Uterus (tissue), 2 donors: ENCODE measurements at regions not wholly inside any gene's neighbourhood (a gene's known extent, or its start where the extent isn't known, plus 50 kb on each side); places are given as distances from the start of the nearest gene placed in this dataset.

Source experiments
- CTCF ChIP-seq, 4 experiments: fragments of 200-600 bp in 2 of 4; fragments of 450-650 bp in 2 of 4; sonication (generic) in 2 of 4; IDR thresholded peaks; one replicate each; pipeline ENCODE4 v1.5.1; 2016 to 2019; ENCODE audit warnings: antibody characterized with exemption in 4 of 4, mild to moderate bottlenecking in 2 of 4, moderate library complexity in 1 of 4
- POLR2A ChIP-seq, 2 donors: fragments of 450-650 bp; IDR thresholded peaks; one replicate each; pipeline ENCODE4 v1.6.1; 2016; ENCODE audit warnings: antibody characterized with exemption in 2 of 2, mild to moderate bottlenecking in 1 of 2, moderate library complexity in 1 of 2

DNA sequence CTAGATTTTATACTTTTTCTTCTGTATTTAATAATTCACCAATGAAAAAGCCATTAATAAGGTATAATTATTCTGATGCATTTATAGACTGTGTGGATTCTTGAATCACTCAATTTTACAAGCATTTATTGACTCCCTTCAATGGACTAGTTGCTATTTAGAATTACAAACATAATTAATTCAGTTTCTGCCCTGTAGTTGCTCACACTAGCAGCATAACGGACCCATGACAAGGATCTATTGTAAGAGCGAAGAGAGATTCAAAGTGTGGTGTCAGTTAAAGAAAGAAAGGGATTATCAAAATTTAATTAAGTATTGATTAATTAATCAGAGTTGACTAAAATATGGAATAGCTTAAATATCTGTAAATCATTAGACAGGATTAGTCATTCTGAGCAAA is 602.6 kb upstream of the PTCHD4 start:
- TF ChIP-seq CTCF (IDR thresholded peaks at IDR 0.05) (no peak), POLR2A (IDR thresholded peaks at IDR 0.05) (no peak)
